Hematopoietic multipotent progenitor cell (in vitro differentiated cells): ENCODE measurements at regions not wholly inside any gene's neighbourhood (a gene's known extent, or its start where the extent isn't known, plus 50 kb on each side); places are given as distances from the start of the nearest gene placed in this dataset.
"Not testable (repeated sequence)": the region's sequence is repeated elsewhere in the genome, so short reads cannot be mapped to it uniquely, and the experiment has no call there.

Source experiments
- DNase-seq, 3 donors: peaks; one replicate each; pipeline ENCODE4 v3.0.0-alpha.2; 2011 to 2015; ENCODE audit warnings: low read depth in 2 of 3, low spot score in 2 of 3

- no peak for DNase-seq
Measured at GRCh38 chr3:153266619-153267018, 104.6 kb downstream of the RAP2B start.

DNA sequence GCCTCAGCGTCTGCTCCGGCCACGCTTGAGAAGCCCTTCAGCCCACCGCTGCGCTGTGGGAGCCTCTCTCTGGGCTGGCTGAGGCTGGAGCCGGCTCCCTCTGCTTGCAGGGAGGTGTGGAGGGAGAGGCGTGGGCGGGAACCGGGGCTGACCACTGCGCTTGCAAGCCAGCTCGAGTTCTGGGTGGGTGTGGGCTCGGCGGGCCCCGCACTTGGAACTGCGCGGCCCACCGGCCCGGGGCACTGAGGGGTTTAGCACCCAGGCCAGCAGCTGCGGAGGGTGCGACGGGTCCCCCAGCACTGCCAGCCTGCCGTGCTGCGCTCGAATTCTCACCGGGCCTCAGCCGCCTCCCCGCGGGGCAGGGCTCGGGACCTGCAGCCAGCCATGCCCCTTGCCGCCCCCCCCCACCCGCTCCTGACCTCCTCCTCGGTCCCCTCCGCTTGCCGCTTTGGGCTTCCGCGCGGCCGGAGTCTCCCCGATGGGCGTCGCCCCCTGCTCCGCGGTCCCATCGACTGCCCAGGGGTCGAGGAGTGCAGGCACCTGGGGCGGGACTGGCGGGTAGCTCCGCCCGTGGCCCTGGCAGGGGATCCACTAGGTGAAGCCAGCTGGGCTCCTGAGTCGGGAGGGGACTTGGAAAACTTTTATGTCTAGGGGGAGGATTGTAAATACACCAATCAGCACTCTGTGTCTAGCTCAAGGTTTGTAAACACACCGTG is 106.7 kb downstream of the RAP2B start:
- DNase-seq, result no peak

DNA sequence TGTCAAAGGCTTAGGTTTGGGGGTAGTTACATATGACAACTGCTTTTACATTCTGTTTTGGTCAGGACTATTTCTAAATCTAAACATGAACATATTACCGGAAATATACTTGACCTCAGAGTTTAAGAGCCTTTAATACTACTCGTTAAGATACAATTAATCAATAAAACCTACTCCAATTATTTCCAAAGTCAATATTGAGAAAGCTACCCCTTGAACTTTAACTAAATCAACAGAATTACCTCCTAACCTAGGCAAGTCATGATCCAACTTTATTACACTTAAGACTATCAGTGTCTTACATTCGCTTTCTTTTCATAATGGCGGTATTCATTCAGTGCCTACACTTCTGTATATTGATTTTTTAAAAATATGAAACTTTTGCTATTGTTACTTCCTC is 107.7 kb downstream of the RAP2B start:
- DNase-seq, result no peak

DNA sequence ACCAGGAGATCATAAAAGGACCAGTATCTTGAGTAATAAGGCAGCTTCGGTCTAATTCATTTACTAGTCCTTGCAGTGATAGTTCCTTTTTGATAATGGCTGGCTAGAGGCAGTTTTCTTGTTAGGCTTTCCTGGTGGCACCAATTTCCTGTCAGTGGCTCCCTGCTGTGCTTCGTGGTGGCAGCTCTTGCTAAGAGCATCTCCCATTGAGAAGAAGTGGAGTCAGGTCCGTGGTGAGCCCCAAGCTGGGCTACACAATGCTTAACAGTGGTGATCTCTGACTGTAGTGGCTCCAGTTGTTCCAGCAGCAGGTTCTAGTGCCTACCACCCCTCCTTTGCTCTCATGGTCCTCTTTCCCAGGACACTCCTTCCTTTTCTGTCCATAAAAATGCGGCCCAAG is 111.2 kb downstream of the RAP2B start:
- no peak for DNase-seq

- DNase-seq, result no peak
Measured at GRCh38 chr3:153273767-153274435, 111.9 kb downstream of the RAP2B start.

- DNase-seq, result no peak
Measured at GRCh38 chr3:153274561-153274960, 112.5 kb downstream of the RAP2B start.

DNA sequence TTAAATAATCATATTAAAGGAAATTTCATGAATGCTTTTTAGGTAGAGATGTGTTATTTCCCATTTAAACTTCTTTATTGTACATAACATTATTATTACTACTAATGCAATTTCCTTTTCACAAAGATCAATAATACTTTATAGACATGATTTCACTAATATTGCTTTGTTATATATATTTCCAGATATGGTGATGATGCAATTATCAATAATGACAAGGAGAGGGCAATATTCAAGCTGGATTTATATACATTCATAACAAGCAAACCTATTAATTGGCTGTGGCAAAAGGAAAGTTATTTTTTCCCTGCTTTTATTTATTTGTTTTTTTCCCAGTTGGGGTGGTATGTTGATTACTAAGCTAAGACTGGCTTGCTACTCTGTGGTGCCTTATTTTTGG is 113.5 kb downstream of the RAP2B start:
- DNase-seq, result no peak

- no peak for DNase-seq
Measured at GRCh38 chr3:153277029-153277428, 115.0 kb downstream of the RAP2B start.

GRCh38 chr3:153281236-153281997 is 119.4 kb downstream of the RAP2B start:
- not testable (repeated sequence) for DNase-seq

- no peak for DNase-seq
Measured at GRCh38 chr3:153282355-153282754, 120.3 kb downstream of the RAP2B start.

GRCh38 chr3:153284282-153284938 is 122.4 kb downstream of the RAP2B start:
- DNase-seq, result peak in 2 of 3 donors; percentile 31 to 53

DNA sequence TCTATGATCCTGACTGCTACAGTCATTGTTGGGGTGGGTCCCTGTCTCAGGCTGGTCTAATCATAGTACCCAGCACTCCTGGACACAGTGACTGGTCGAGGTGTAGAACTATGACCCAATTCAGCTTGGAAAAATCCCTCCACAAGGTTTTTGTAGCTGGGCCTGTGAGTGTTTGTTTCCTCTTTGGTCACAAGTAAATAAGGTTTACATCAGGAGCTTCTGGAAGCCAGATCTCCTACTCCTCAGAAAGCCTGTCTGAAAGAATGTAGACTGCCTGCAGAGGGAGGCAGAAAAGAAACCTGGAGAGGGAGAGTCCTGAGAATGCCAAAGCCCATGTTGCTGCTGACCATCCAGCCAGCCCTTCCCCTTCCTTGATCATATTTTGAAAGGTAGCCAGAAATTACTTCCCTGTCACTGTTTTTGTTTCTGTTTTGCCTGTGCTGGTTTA is 123.2 kb downstream of the RAP2B start:
- no peak for DNase-seq

- no peak for DNase-seq
Measured at GRCh38 chr3:153285982-153286381, 124.0 kb downstream of the RAP2B start.

GRCh38 chr3:153287017-153287416 is 125.0 kb downstream of the RAP2B start:
- DNase-seq, result no peak

- peak in 2 of 3 donors; percentile 61 to 77 for DNase-seq
Measured at GRCh38 chr3:153289334-153289808, 127.3 kb downstream of the RAP2B start.

DNA sequence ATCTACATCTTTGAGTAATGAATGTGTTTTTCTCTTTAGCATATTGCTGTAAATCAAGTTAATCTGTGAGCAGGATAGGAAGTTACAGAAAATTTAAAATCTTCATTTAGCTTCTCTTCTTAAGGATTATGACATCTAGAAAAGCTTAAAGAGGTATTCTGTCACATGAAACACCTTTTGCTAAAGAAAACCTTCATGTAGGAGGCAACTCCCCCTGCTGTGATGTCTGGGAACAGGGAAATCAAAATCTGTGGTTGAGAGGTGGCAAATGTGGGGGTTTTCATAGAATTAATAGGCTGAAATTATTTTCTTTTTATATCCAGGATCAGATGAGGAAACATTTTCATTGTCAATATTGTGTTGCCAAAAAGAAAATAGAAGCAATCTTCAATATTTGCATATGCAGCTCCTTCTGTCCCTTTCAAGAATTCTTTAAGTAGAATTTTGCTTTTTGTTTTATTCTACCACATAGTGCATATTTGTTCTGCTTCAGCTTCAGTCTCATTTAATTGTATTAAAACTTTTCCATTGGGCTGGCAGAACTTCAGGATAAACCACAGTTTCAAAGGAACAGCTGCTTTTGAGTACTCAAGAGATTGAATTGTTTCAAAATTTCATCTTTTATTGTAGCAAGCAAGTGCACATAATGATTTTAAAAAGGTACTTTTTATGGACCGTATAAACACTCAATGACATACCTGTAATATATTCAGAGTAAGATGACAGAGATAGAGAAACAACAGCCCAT is 128.4 kb downstream of the RAP2B start:
- peak in 2 of 3 donors; percentile 29 to 40 for DNase-seq

DNA sequence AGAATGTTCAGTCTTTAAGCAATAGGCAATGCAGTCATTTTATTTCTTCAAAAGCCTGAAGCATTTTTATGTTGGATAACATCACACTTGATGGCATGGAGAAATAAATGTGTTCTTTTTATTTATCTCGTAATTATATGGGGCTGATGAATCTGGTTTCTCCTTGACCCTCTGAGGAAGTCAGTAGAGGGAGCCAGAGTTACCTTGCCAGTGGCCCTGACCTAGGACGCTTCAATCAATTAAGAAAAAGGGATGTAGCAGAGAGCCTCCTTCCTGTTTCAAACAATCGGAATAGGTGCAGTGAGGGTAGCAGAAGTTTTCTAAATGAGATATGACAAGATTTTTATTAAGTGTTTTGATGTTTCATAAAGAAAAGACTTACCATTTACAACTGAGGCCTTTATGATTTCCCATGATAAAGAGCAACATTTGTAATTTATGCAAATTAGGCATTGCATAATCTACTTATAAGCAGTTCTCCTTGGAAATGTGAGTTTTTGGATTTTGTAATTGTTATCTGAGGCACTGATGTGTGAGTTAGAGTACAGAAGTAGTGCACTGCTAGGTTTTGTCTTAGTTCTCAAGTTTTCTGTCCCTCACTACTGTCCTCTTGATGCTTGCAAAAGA is 129.1 kb downstream of the RAP2B start:
- peak in 2 of 3 donors; percentile 19 to 22 for DNase-seq

DNA sequence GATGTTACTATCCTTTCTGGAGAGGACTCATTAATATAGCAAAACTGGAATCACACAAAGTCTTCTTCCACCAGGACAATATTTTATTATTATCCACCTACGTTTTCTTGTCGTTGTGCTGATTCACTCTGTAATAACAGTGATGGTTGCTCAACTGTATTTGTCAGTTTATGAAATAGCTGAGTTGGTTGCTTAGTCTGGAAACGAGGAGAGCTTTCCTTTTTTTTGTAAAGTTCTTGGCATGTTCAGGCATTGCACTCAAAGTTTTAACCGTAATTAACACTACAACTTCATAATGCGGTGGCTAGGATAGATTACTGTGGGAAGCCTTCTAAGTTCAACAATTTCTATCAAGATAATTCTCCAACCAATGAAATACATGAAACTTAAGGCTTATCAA is 131.2 kb downstream of the RAP2B start:
- no peak for DNase-seq

DNA sequence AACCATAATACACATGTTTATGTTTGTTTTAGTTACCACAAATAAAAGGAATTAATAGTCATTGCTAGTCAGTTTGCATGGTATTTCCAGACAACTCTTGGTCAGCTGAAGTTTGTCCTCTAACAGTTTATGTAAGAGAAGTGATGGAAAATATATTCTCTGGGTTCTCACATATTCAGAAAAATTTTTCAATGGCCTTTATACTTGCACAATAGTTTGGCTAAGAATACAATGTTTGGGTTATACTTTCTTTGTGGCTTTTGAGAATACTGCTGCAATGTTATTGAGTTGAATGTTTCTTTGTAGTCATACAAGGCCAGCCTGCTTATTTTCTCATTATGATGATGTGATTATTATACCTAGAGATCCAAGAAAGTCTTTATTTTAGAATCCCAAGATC is 133.9 kb downstream of the RAP2B start:
- DNase-seq, result no peak

DNA sequence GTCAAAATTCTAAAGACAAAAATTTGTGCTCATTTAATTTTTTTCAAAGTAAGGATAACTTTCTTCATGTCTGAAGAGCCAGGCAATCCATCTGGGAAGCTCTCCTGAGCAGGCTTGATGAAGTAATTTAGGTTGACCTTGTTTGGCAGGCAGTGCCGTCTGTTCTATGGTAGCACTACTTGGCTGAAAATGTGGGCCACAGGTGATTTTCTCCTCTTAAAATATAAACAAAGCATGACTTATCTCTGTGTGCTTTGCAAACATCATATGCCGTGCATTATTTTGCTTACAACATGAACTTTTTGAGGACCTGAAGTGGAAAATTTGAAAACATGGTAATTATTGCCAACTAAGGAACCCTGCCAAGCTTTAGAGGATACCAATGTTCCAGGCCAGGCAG is 143.2 kb downstream of the RAP2B start:
- no peak for DNase-seq
